ENCODE measurements at regions not wholly inside any gene's neighbourhood (a gene's known extent, or its start where the extent isn't known, plus 50 kb on each side); places are given as distances from the start of the nearest gene placed in this dataset.

GRCh38 chr6:22392711-22393110 is 95.9 kb upstream of the PRL start:
- ChIA-PET POLR2A (no interaction called here), RAD21 (ENCODE audit: low non-redundant PET in 1 of 2, low total read pairs in 2 of 2, uncharacterized antibody in 2 of 2, unreplicated experiment in 2 of 2) (no interaction called here), CTCF (no interaction called here)
- ATAC-seq, result no peak
- H3K27ac ChIP-seq (ENCODE audit: low read depth, low read length), result no peak overlapping the region
- no peak overlapping the region for H3K9ac ChIP-seq (ENCODE audit: low read length)
- TF ChIP-seq POLR2A (IDR thresholded peaks at IDR 0.05; ENCODE audit: borderline replicate concordance, extremely low read depth, insufficient read depth, insufficient read length) (no peak), ATF3 (IDR thresholded peaks at IDR 0.05) (no peak)
- H3K4me1 ChIP-seq (ENCODE audit: control insufficient read depth in 1 of 2, insufficient read depth in 2 of 2, low read length in 2 of 2), result no peaks in the 10 kb centered on the region
- H3K27me3 ChIP-seq (ENCODE audit: insufficient read depth, low read length), result no peaks in the 10 kb centered on the region
- no peak overlapping the region for H3K4me2 ChIP-seq (ENCODE audit: low read length)
- no peaks in the 10 kb centered on the region for H3K79me2 ChIP-seq (ENCODE audit: insufficient read depth, low read length)
- no peak overlapping the region for H2AFZ ChIP-seq (ENCODE audit: low read depth, low read length, poor library complexity, severe bottlenecking)
- no TSS peak for BruUV-seq (replicated peaks)
- H3K9me2 ChIP-seq (ENCODE audit: insufficient read depth), result no peaks in the 10 kb centered on the region
- intact Hi-C loops (cut with micrococcal nuclease), result loop anchor here (1.0 kb wide), 1 partner anchor 9 kb away; no protein-coding TSS in a partner anchor
- no peak overlapping the region for H3K4me3 ChIP-seq (replicated peaks in 1 of 2; ENCODE audit: low read depth in 1 of 2, low read length in 2 of 2)
- no peaks in the 10 kb centered on the region for H4K20me1 ChIP-seq (ENCODE audit: insufficient read depth)
- H3K36me3 ChIP-seq (ENCODE audit: control insufficient read depth in 1 of 2, insufficient read depth in 2 of 2, low read length in 2 of 2), result no peaks in the 10 kb centered on the region
- no peaks in the 10 kb centered on the region for H3K9me3 ChIP-seq (ENCODE audit: control insufficient read depth in 1 of 2, insufficient read depth in 1 of 2, low read depth in 1 of 2, low read length in 2 of 2)
- no peak for DNase-seq (ENCODE audit: low read depth, low spot score)

DNA sequence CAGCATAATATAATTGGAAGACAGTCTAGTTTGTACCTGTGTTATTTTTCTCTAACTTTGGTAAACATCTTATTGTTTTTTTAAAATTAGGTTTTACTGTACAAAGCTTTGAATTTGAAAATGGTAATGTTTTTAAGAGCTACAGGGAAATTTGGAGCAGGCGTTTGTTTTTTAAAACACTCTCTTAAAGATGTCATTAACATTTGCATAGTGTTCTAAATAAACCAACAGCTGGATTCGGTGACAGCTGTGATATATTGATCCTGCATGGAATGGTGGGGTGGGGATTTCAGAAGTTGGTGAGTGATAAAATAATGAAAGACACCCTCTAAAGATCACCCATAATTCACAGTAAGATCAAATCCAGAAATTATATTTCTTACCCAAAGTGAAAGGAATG is 97.9 kb upstream of the PRL start:
- Histone ChIP-seq H3K9me3 (ENCODE audit: control insufficient read depth in 1 of 2, insufficient read depth in 1 of 2, low read depth in 1 of 2, low read length in 2 of 2) (no peaks in the 10 kb centered on the region), H3K36me3 (ENCODE audit: control insufficient read depth in 1 of 2, insufficient read depth in 2 of 2, low read length in 2 of 2) (no peaks in the 10 kb centered on the region), H2AFZ (ENCODE audit: low read depth, low read length, poor library complexity, severe bottlenecking) (no peak overlapping the region), H3K9ac (ENCODE audit: low read length) (no peak overlapping the region), H3K4me1 (ENCODE audit: control insufficient read depth in 1 of 2, insufficient read depth in 2 of 2, low read length in 2 of 2) (no peaks in the 10 kb centered on the region; a peak in 1 of 4 replicates), H3K27me3 (ENCODE audit: insufficient read depth, low read length) (no peaks in the 10 kb centered on the region), H3K9me2 (ENCODE audit: insufficient read depth) (no peaks in the 10 kb centered on the region), H3K4me2 (ENCODE audit: low read length) (no peak overlapping the region), H3K79me2 (ENCODE audit: insufficient read depth, low read length) (no peaks in the 10 kb centered on the region), H3K27ac (ENCODE audit: low read depth, low read length) (no peak overlapping the region), H4K20me1 (ENCODE audit: insufficient read depth) (no peaks in the 10 kb centered on the region), H3K4me3 (replicated peaks in 1 of 2; ENCODE audit: low read depth in 1 of 2, low read length in 2 of 2) (no peak overlapping the region)
- TF ChIP-seq MAX (IDR thresholded peaks at IDR 0.05) (no peak), EZH2phosphoT487 (IDR thresholded peaks at IDR 0.05; ENCODE audit: borderline replicate concordance) (no peak), ATF3 (IDR thresholded peaks at IDR 0.05) (no peak), REST (IDR thresholded peaks at IDR 0.05; ENCODE audit: low read depth) (no peak), ZNF274 (IDR thresholded peaks at IDR 0.05; ENCODE audit: low read depth, low read length) (no peak)
- no TSS peak for BruUV-seq (replicated peaks)
- ChIA-PET POLR2A (no interaction called here), CTCF (no interaction called here), RAD21 (ENCODE audit: low non-redundant PET in 1 of 2, low total read pairs in 2 of 2, uncharacterized antibody in 2 of 2, unreplicated experiment in 2 of 2) (no interaction called here)
- intact Hi-C loops (cut with micrococcal nuclease), result no loop called here
- DNase-seq (ENCODE audit: low read depth, low spot score) (no peak), ATAC-seq (no peak)

Measured in HCT116 (cell line).